PC-9 (cell line): ENCODE measurements at regions not wholly inside any gene's neighbourhood (a gene's known extent, or its start where the extent isn't known, plus 50 kb on each side); places are given as distances from the start of the nearest gene placed in this dataset.

Experiments used
- BruUV-seq: library from RNA; stranded (reverse); fragments of 400-500 nt; replicated peaks from 2 replicates; lab custom pipeline; 2021; lab: Mats Ljungman, UMichigan
- CTCF ChIA-PET: fragments of 300-600 bp; sonication (Branson Sonifier 250); formaldehyde crosslinking; loops from one replicate; lab custom pipeline; 2022; ENCODE audit warnings: antibody characterized with exemption; lab: Charles Lee
- POLR2A ChIA-PET: fragments of 300-600 bp; sonication (Branson Sonifier 250); formaldehyde crosslinking; loops from one replicate; lab custom pipeline; 2022; ENCODE audit warnings: antibody characterized with exemption; ENCODE audit not compliant: unreplicated experiment; lab: Charles Lee
- DNase-seq, 2 experiments: peaks; one replicate each; pipeline versions ENCODE4 v3.0.0 to v3.0.0-alpha.2; 2015 to 2022; ENCODE audit warnings: mixed read lengths in 1 of 2
- H2AFZ ChIP-seq: fragments of 200-600 bp; sonication (generic); 2 replicates; pipeline ENCODE4 v1.8.1; 2017; ENCODE audit warnings: antibody characterized with exemption
- H3F3A ChIP-seq: fragments of 200-600 bp; sonication (generic); 2 replicates; pipeline ENCODE4 v1.8.1; 2017; ENCODE audit warnings: antibody characterized with exemption, mild to moderate bottlenecking, low read depth; ENCODE audit not compliant: insufficient read depth
- H3K27ac ChIP-seq: fragments of 200-600 bp; sonication (generic); 2 replicates; pipeline ENCODE4 v1.6.1; 2016; ENCODE audit warnings: mixed run types
- H3K27me3 ChIP-seq: fragments of 200-600 bp; sonication (generic); 2 replicates; pipeline ENCODE4 v1.6.1; 2016; ENCODE audit warnings: low read depth, mixed run types; ENCODE audit not compliant: insufficient read depth
- H3K36me3 ChIP-seq: fragments of 200-600 bp; sonication (generic); 2 replicates; pipeline ENCODE4 v1.6.1; 2016; ENCODE audit warnings: low read depth, mixed run types
- H3K4me1 ChIP-seq: fragments of 200-600 bp; sonication (generic); replicated peaks from 2 replicates; pipeline ENCODE4 v1.6.1; 2016; ENCODE audit warnings: mixed run types; ENCODE audit not compliant: insufficient read depth
- H3K4me2 ChIP-seq: fragments of 200-600 bp; sonication (generic); 2 replicates; pipeline ENCODE4 v1.6.1; 2017; ENCODE audit warnings: mixed run types
- H3K4me3 ChIP-seq: fragments of 200-600 bp; sonication (generic); 2 replicates; pipeline ENCODE4 v1.6.1; 2016; ENCODE audit warnings: mixed run types
- H3K79me2 ChIP-seq: fragments of 200-600 bp; sonication (generic); 2 replicates; pipeline ENCODE4 v1.6.1; 2017; ENCODE audit warnings: low read depth, mixed run types
- H3K9me2 ChIP-seq: fragments of 200-600 bp; sonication (generic); 2 replicates; pipeline ENCODE4 v1.8.1; 2017; ENCODE audit warnings: mild to moderate bottlenecking; ENCODE audit not compliant: insufficient read depth
- H3K9me3 ChIP-seq: fragments of 200-600 bp; sonication (generic); 2 replicates; pipeline ENCODE4 v1.8.1; 2016; ENCODE audit warnings: low read depth; ENCODE audit not compliant: insufficient read depth
- H4K20me1 ChIP-seq: fragments of 200-600 bp; sonication (generic); 2 replicates; pipeline ENCODE4 v1.8.1; 2017; ENCODE audit not compliant: insufficient read depth
- CTCF ChIP-seq: fragments of 200-600 bp; sonication (generic); conservative IDR thresholded peaks from 2 replicates; pipeline ENCODE4 v1.6.1; 2017; ENCODE audit warnings: mixed run types, antibody characterized with exemption, mild to moderate bottlenecking, moderate library complexity
- EZH2 ChIP-seq: fragments of 200-600 bp; sonication (generic); IDR thresholded peaks from 2 replicates; pipeline ENCODE4 v1.8.0; 2017; ENCODE audit warnings: antibody characterized with exemption, low read depth
- intact Hi-C: fragments of 100-400 bp; cut with micrococcal nuclease; formaldehyde crosslinking; loops from one replicate; pipeline ENCODE4 v1.10.0; 2022; ENCODE audit not compliant: unreplicated experiment

- no peaks in the 10 kb centered on the region for H3F3A ChIP-seq
- no TSS peak for BruUV-seq
- intact Hi-C loops = no loop called here
- no peaks in the 10 kb centered on the region for H3K79me2 ChIP-seq
- CTCF ChIA-PET = no interaction called here
- H3K4me3 ChIP-seq = no peak overlapping the region
- H4K20me1 ChIP-seq = no peaks in the 10 kb centered on the region
- H3K4me1 ChIP-seq = no peaks in the 10 kb centered on the region
- no peak for DNase-seq
- no peak overlapping the region for H3K4me2 ChIP-seq
- H3K9me2 ChIP-seq = no peaks in the 10 kb centered on the region
- POLR2A ChIA-PET = no interaction called here
- no peaks in the 10 kb centered on the region for H3K9me3 ChIP-seq
- TF ChIP-seq EZH2 = no peak
- TF ChIP-seq CTCF = no peak
- no peaks in the 10 kb centered on the region for H3K27me3 ChIP-seq
- no peaks in the 10 kb centered on the region for H3K36me3 ChIP-seq
- H2AFZ ChIP-seq = no peak overlapping the region
- no peak overlapping the region for H3K27ac ChIP-seq
Observed at GRCh38 chr11:90363739-90364138, 140.9 kb upstream of the CHORDC1 start.

GRCh38 chr11:90355200-90355599, 132.4 kb upstream of the CHORDC1 start:
- no peaks in the 10 kb centered on the region for H3K9me2 ChIP-seq
- H3K4me3 ChIP-seq = no peak overlapping the region
- no peaks in the 10 kb centered on the region for H4K20me1 ChIP-seq
- H3F3A ChIP-seq = no peaks in the 10 kb centered on the region
- no peaks in the 10 kb centered on the region for H3K27me3 ChIP-seq
- POLR2A ChIA-PET = no interaction called here
- H3K9me3 ChIP-seq = no peaks in the 10 kb centered on the region
- H3K4me1 ChIP-seq = no peaks in the 10 kb centered on the region
- H3K27ac ChIP-seq = no peak overlapping the region
- H3K4me2 ChIP-seq = no peak overlapping the region
- CTCF ChIA-PET = no interaction called here
- H3K79me2 ChIP-seq = no peaks in the 10 kb centered on the region
- TF ChIP-seq EZH2 (no peak), CTCF (no peak)
- H3K36me3 ChIP-seq = no peaks in the 10 kb centered on the region
- no peak overlapping the region for H2AFZ ChIP-seq
- DNase-seq = no peak
- intact Hi-C loops = no loop called here
- BruUV-seq = no TSS peak

GRCh38 chr11:90349731-90350130, 126.9 kb upstream of the CHORDC1 start:
- no peak for TF ChIP-seq CTCF
- TF ChIP-seq EZH2 = no peak
- intact Hi-C loops = no loop called here
- H4K20me1 ChIP-seq = no peaks in the 10 kb centered on the region
- DNase-seq = no peak
- H3K79me2 ChIP-seq = no peaks in the 10 kb centered on the region
- H3K4me1 ChIP-seq = no peaks in the 10 kb centered on the region
- CTCF ChIA-PET = no interaction called here
- no TSS peak for BruUV-seq
- no peaks in the 10 kb centered on the region for H3K9me2 ChIP-seq
- no peak overlapping the region for H3K4me2 ChIP-seq
- H2AFZ ChIP-seq = no peak overlapping the region
- no peaks in the 10 kb centered on the region for H3K27me3 ChIP-seq
- no peaks in the 10 kb centered on the region for H3K9me3 ChIP-seq
- no peaks in the 10 kb centered on the region for H3K36me3 ChIP-seq
- POLR2A ChIA-PET = no interaction called here
- no peak overlapping the region for H3K4me3 ChIP-seq
- H3K27ac ChIP-seq = no peak overlapping the region
- no peaks in the 10 kb centered on the region for H3F3A ChIP-seq
